GM06990 (cell line): ENCODE measurements at regions not wholly inside any gene's neighbourhood (a gene's known extent, or its start where the extent isn't known, plus 50 kb on each side); places are given as distances from the start of the nearest gene placed in this dataset.
"Not testable (repeated sequence)": the region's sequence is repeated elsewhere in the genome, so short reads cannot be mapped to it uniquely, and the experiment has no call there.

Experiments used
- DNase-seq: peaks from one replicate; pipeline ENCODE4 v3.0.0-alpha.2; 2011; ENCODE audit not compliant: insufficient read length; ENCODE audit errors: extremely low read depth
- H3K27me3 ChIP-seq: replicated peaks from 2 replicates; pipeline ENCODE4 v1.6.0; 2011; ENCODE audit warnings: low read length; ENCODE audit not compliant: control insufficient read depth, insufficient read depth
- H3K36me3 ChIP-seq: 2 replicates; pipeline ENCODE4 v1.5.1; 2011; ENCODE audit warnings: low read length; ENCODE audit not compliant: control insufficient read depth, insufficient read depth
- H3K4me3 ChIP-seq: replicated peaks from 2 replicates; pipeline ENCODE4 v1.5.1; 2011; ENCODE audit warnings: low read depth, mild to moderate bottlenecking, control low read depth, low read length
- CTCF ChIP-seq: IDR thresholded peaks from 2 replicates; pipeline ENCODE4 v1.5.1; 2011; ENCODE audit warnings: low read length, control low read depth, mild to moderate bottlenecking, inconsistent platforms; ENCODE audit not compliant: insufficient read depth, poor library complexity, severe bottlenecking

DNA sequence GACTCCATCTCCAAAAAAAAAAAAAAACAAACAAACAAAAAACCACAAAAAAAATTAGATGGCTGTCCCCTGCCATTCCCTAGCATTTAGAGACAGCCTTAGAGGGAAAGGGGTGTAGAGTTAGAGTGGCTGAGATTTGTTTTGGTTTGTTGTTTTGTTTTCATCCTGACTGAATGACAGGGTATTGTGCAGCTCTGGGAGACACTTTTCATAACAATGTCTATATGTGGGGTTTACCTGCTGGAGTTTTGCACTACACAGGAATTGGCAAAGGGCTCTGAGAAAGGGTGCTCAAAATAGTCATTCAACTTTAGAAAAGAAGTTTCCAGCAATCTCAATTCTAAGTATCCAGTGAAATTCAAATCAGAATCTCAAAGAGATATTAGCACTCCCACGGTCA, 732.5 kb upstream of the CHAC2 start:
- Histone ChIP-seq H3K36me3 (no peaks in the 10 kb centered on the region), H3K4me3 (no peak overlapping the region), H3K27me3 (no peaks in the 10 kb centered on the region)
- no peak for DNase-seq
- TF ChIP-seq CTCF = no peak

- H3K36me3 ChIP-seq = no peaks in the 10 kb centered on the region
- TF ChIP-seq CTCF = no peak
- H3K4me3 ChIP-seq = no peak overlapping the region
- no peaks in the 10 kb centered on the region for H3K27me3 ChIP-seq
- no peak for DNase-seq
Measured at GRCh38 chr2:53033411-53033810, 734.2 kb upstream of the CHAC2 start.

DNA sequence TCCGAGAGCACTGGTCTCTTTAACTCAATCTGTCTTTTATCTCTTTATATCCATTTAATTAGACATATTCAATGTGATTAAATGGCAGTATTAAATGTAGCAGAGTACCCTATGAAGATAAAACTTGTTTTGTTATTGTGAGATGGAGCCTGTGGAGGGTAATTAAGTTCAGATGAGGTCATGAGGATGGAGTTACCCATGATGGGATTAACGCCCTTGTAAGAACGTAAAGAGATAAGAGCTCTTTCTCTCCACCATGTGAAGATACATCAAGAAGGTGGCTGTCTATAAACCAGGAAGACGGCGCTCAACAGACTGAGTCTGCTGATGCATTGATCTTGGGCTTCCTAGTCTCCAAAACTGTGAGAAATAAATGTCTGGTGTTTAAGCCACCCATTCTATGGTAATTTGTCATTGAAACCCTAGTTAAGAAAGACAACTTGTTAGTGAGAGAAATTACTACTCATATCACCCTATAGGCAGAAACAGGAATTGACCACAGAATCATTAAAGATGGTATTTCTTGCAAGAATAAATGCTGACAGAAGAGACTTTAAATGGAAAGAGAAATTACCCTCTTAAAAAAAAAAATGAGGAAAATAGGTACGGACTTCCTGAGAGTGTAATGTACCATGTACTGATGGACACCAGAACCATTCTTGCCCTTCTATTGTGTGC, 738.7 kb upstream of the CHAC2 start:
- no peak for TF ChIP-seq CTCF
- no peak overlapping the region for H3K4me3 ChIP-seq
- no peak for DNase-seq
- no peaks in the 10 kb centered on the region for H3K27me3 ChIP-seq
- no peaks in the 10 kb centered on the region for H3K36me3 ChIP-seq

DNA sequence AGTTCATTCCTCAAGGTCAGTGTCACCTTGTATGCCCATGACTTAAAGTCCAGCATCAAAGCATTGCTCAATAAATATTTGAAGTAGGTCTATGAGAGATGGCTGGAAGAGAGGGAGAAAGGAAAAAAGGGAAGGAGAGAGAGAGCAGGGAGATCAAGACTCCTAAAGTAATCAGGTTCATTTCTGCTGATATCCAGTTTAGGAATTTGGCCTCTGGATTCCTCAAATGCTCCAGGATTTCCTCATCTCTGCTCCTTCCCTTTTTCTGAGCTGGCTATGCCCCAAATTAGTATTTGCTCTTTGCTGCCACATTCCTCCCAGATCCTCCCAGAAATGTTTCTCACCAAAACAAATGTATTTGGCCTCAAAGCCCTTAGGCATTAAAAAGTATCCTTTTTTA, 739.4 kb upstream of the CHAC2 start:
- no peak for DNase-seq
- Histone ChIP-seq H3K4me3 (no peak overlapping the region), H3K36me3 (no peaks in the 10 kb centered on the region), H3K27me3 (no peaks in the 10 kb centered on the region)
- no peak for TF ChIP-seq CTCF

DNA sequence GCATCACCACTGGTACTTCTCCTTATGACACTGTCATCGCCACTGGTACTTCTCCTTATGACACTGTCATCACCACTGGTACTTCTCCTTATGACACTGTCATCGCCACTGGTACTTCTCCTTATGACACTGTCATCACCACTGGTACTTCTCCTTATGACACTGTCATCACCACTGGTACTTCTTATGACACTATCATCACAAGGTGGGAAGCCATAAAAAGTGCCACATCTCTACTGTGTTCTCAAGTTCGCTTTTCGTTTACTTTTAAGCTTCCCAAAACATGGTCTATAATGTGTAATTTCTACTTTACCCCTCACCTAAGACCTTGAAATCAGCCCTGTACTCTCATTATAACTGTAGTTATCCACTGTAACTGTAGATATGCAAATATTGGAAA, 745.4 kb upstream of the CHAC2 start:
- DNase-seq, H3K36me3 ChIP-seq, H3K4me3 ChIP-seq, H3K27me3 ChIP-seq: not testable (repeated sequence)

- TF ChIP-seq CTCF = no peak
- no peaks in the 10 kb centered on the region for H3K27me3 ChIP-seq
- DNase-seq = no peak
- H3K4me3 ChIP-seq = no peak overlapping the region
- H3K36me3 ChIP-seq = no peaks in the 10 kb centered on the region
Measured at GRCh38 chr2:53021828-53022227, 745.8 kb upstream of the CHAC2 start.
